ENCODE measurements at regions not wholly inside any gene's neighbourhood (a gene's known extent, or its start where the extent isn't known, plus 50 kb on each side); places are given as distances from the start of the nearest gene placed in this dataset.

DNA sequence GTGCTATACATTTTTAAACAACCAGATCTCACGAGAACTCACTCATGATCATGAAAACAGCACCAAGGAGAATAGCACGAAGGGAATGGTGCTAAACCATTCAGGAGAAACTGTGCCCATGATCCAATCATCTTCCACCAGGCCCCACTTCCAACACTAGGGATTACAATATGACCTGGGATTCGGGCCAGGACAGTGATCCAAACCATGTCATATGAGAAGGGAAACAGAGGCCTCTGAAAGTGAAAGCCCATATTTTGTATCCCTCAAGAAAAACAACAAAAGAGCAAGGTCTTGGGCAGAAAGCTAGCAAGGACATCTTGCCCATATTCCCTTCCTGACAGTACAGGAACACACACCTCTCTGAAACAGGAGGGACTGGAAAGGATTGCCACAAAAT is 163.9 kb upstream of the VASH1 start:
- TF ChIP-seq, protein P1, sequence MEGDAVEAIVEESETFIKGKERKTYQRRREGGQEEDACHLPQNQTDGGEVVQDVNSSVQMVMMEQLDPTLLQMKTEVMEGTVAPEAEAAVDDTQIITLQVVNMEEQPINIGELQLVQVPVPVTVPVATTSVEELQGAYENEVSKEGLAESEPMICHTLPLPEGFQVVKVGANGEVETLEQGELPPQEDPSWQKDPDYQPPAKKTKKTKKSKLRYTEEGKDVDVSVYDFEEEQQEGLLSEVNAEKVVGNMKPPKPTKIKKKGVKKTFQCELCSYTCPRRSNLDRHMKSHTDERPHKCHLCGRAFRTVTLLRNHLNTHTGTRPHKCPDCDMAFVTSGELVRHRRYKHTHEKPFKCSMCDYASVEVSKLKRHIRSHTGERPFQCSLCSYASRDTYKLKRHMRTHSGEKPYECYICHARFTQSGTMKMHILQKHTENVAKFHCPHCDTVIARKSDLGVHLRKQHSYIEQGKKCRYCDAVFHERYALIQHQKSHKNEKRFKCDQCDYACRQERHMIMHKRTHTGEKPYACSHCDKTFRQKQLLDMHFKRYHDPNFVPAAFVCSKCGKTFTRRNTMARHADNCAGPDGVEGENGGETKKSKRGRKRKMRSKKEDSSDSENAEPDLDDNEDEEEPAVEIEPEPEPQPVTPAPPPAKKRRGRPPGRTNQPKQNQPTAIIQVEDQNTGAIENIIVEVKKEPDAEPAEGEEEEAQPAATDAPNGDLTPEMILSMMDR (conservative IDR thresholded peaks at IDR 0.05; ENCODE audit: low read depth) = no peak
- CTCF ChIA-PET = no interaction called here
- POLR2A ChIA-PET (ENCODE audit: low non-redundant PET) = no interaction called here
- no peak overlapping the region for H3K27ac ChIP-seq
- DNase-seq (ENCODE audit: low spot score) = no peak

DNA sequence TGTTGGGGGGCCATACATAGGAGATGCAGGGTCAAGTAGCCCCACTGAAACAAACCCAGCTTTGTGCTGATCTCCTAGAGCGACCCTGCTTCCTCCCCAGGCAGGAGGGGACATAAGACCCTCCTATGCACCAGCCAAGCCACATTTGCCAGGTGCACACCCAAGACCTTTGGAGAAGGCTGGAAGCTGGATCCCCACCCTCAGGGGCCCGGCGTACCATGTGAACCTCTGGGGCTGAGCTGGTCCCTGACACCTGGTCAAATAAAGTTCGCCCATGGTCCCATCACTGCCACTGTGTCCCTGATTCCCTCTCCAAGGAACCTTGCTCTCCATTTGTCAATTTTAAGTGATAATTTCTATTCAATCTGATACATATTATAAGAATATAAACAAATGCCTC is 162.1 kb upstream of the VASH1 start:
- no peak for DNase-seq (ENCODE audit: low spot score)
- no peak overlapping the region for H3K27ac ChIP-seq
- POLR2A ChIA-PET (ENCODE audit: low non-redundant PET) = no interaction called here
- CTCF ChIA-PET = interaction anchor here (0.8 kb wide), 1 partner anchor 18 kb away, joined by 3 read pairs; no protein-coding TSS in a partner anchor
- TF ChIP-seq, protein P1 (conservative IDR thresholded peaks at IDR 0.05; ENCODE audit: low read depth) = no peak

DNA sequence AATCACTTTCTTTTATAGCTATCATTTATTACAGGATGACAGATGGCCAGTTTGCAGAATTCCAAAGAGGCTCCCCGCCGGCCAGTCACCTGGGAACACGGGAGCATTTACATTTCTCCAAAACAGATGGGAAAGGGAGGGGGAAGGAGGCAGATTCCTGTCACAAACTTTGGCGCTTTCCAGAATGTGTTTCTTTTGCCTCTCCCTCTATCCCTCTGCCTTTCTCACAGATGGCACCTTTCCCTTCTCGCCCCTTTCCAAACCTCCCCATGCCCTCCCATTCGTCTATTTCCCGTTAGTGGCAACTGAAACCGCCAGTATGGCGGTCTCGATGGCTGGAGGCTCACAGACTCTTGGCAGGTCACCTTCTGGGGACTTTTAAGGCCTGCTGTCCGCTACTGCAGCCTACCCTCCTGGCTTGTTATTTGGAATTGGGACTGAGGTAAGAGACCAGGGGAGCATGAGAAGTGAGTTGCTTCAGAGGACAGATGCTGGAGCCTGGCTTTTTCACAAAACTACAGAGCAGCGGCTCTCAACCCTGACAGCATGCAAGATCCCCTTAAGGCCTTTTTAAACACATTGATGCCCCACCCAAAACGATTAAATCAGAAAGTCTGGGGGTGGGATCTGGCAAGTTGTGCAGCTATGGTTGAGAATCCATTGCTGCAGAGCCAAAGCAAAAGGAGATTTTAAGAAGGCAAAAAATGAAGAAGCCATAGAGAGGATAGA is 161.5 kb upstream of the VASH1 start:
- CTCF ChIA-PET = interaction anchor here (0.6 to 0.8 kb wide), 2 partner anchors 17 to 49 kb away, joined by 3 to 5 read pairs; no protein-coding TSS in a partner anchor
- H3K27ac ChIP-seq = no peak overlapping the region
- TF ChIP-seq, protein P1 (conservative IDR thresholded peaks at IDR 0.05; ENCODE audit: low read depth) = no peak
- no peak for DNase-seq (ENCODE audit: low spot score)
- POLR2A ChIA-PET (ENCODE audit: low non-redundant PET) = no interaction called here

DNA sequence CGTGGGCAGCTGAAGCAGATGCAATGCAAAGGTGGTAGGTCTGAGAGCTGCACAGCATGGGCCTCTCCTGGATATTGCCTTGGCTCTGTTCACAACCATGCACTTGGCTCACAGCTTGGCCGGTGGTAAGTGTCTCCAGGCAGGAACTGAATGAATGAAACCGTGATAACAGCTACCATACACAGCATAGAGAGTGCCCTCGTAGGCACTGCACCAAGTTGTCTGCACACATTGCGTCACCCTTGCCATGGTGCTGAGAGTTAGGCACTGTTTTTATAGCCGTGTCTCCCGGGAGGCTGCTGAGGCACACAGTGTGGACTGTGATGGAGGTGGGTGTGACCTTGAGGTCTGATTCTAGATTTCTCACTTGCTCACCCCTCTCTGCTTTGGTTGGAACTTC is 157.6 kb upstream of the VASH1 start:
- no peak overlapping the region for H3K27ac ChIP-seq
- ChIA-PET POLR2A (ENCODE audit: low non-redundant PET) (no interaction called here), CTCF (interaction anchor here (0.7 kb wide), 1 partner anchor 127 kb away, joined by 3 read pairs; no protein-coding TSS in a partner anchor)
- no peak for DNase-seq (ENCODE audit: low spot score)
- TF ChIP-seq, protein P1 (conservative IDR thresholded peaks at IDR 0.05; ENCODE audit: low read depth) = no peak

DNA sequence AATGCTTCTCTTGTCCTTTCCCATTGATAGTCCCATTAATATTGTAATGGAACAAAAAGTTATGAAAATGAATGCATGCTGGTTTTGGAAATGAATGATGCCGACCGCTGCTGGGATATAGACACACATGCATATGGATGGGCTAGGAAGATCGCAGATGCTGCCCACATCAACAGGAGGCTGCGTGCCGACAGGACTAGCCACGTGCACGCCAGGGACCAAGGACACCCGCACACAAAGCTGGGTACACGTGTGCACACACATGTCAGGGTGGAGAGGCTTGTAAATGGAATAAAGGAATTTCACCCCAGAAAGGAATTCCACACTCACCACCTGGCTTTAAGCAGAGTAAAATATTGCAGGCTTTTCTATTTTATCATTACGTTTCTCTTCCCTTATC is 153.8 kb upstream of the VASH1 start:
- DNase-seq (ENCODE audit: low spot score) = no peak
- TF ChIP-seq, protein P1 (conservative IDR thresholded peaks at IDR 0.05; ENCODE audit: low read depth) = no peak
- ChIA-PET POLR2A (ENCODE audit: low non-redundant PET) (no interaction called here), CTCF (no interaction called here)
- H3K27ac ChIP-seq = no peak overlapping the region

DNA sequence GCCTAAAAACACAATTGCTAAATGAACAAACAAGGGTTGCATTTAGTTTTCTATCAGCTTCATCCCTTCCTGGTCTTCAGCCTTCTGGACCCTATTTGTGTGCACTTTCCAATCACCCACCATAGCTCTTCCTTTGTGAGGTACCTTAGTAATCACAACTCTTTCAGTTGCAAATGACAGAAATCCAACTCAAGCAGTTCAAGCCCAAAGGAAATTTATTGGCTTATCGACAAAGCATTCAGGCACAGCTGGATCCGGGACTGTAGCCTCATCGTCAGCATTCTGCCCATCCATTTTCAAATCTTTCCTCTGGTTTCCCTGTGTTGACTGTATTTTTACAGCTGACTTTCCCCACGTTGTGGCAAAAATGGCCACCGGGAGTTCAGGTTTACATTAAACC is 148.6 kb upstream of the VASH1 start:
- TF ChIP-seq, protein P1 (conservative IDR thresholded peaks at IDR 0.05; ENCODE audit: low read depth) = no peak
- ChIA-PET POLR2A (ENCODE audit: low non-redundant PET) (no interaction called here), CTCF (no interaction called here)
- no peak for DNase-seq (ENCODE audit: low spot score)
- no peak overlapping the region for H3K27ac ChIP-seq

Measured in RWPE1 (cell line).